Neural progenitor cell (in vitro differentiated cells): ENCODE measurements at regions not wholly inside any gene's neighbourhood (a gene's known extent, or its start where the extent isn't known, plus 50 kb on each side); places are given as distances from the start of the nearest gene placed in this dataset.

Experiments
- DNase-seq: peaks from one replicate; pipeline ENCODE4 v3.0.0-alpha.2; 2016; ENCODE audit warnings: low spot score
- H2AFZ ChIP-seq: fragments of 200-600 bp; sonication (generic); replicated peaks from 2 replicates; pipeline ENCODE4 v1.6.1; 2016; ENCODE audit warnings: antibody characterized with exemption
- H3F3A ChIP-seq: fragments of 200-600 bp; sonication (generic); 2 replicates; pipeline ENCODE4 v1.6.1; 2016; ENCODE audit warnings: antibody characterized with exemption, low read depth
- H3K27ac ChIP-seq: fragments of 200-600 bp; sonication (generic); 2 replicates; pipeline ENCODE4 v1.5.1; 2016; ENCODE audit warnings: mild to moderate bottlenecking
- H3K27me3 ChIP-seq: fragments of 200-600 bp; sonication (generic); 2 replicates; pipeline ENCODE4 v1.6.1; 2016; ENCODE audit warnings: mild to moderate bottlenecking, moderate library complexity
- H3K36me3 ChIP-seq: fragments of 200-600 bp; sonication (generic); 2 replicates; pipeline ENCODE4 v1.5.1; 2016
- H3K4me1 ChIP-seq: fragments of 200-600 bp; sonication (generic); 2 replicates; pipeline ENCODE4 v1.6.1; 2016; ENCODE audit warnings: mixed run types
- H3K4me2 ChIP-seq: fragments of 200-600 bp; sonication (generic); 2 replicates; pipeline ENCODE4 v1.6.1; 2016
- H3K4me3 ChIP-seq: fragments of 200-600 bp; sonication (generic); 2 replicates; pipeline ENCODE4 v1.5.1; 2016
- H3K79me2 ChIP-seq: fragments of 200-600 bp; sonication (generic); 2 replicates; pipeline ENCODE4 v1.6.1; 2016; ENCODE audit warnings: low read depth
- H3K9ac ChIP-seq: fragments of 200-600 bp; sonication (generic); 2 replicates; pipeline ENCODE4 v1.6.1; 2016
- H3K9me3 ChIP-seq: fragments of 200-600 bp; sonication (generic); 2 replicates; pipeline ENCODE4 v1.5.1; 2016; ENCODE audit warnings: low read depth
- H4K20me1 ChIP-seq: fragments of 200-600 bp; sonication (generic); 2 replicates; pipeline ENCODE4 v1.6.1; 2016; ENCODE audit warnings: low read depth
- H3K27ac Mint-ChIP-seq: 3 replicates; pipeline ENCODE4 v1.8.0; 2021; ENCODE audit warnings: mixed read lengths
- H3K27me3 Mint-ChIP-seq: 2 replicates; pipeline ENCODE4 v1.8.0; 2022; ENCODE audit warnings: low read depth, mild to moderate bottlenecking, inconsistent platforms, moderate library complexity, mixed read lengths; ENCODE audit not compliant: insufficient read depth
- H3K36me3 Mint-ChIP-seq: 3 replicates; pipeline ENCODE4 v1.8.0; 2021; ENCODE audit warnings: mixed read lengths
- H3K4me1 Mint-ChIP-seq: 3 replicates; pipeline ENCODE4 v1.8.0; 2021; ENCODE audit warnings: mixed read lengths
- H3K4me3 Mint-ChIP-seq: 3 replicates; pipeline ENCODE4 v1.8.0; 2021; ENCODE audit warnings: mild to moderate bottlenecking, moderate library complexity, mixed read lengths
- H3K9me3 Mint-ChIP-seq: 3 replicates; pipeline ENCODE4 v1.8.0; 2020; ENCODE audit warnings: mixed read lengths
- CTCF ChIP-seq: fragments of 200-600 bp; sonication (generic); IDR thresholded peaks from 2 replicates; pipeline ENCODE4 v1.5.1; 2017; ENCODE audit warnings: antibody characterized with exemption, mild to moderate bottlenecking
- EZH2 ChIP-seq: fragments of 200-600 bp; sonication (generic); IDR thresholded peaks from 2 replicates; pipeline ENCODE4 v1.6.1; 2017; ENCODE audit warnings: antibody characterized with exemption, mild to moderate bottlenecking, moderate library complexity
- EZH2phosphoT487 ChIP-seq: fragments of 200-600 bp; sonication (generic); IDR thresholded peaks from 2 replicates; pipeline ENCODE4 v1.6.1; 2017; ENCODE audit warnings: antibody characterized with exemption

- no peaks in the 10 kb centered on the region for H3K79me2 ChIP-seq
Measured at GRCh38 chr21:35171385-35171784, 122.3 kb upstream of the RUNX1 start.

GRCh38 chr21:35170818-35171217, 121.7 kb upstream of the RUNX1 start:
- Histone ChIP-seq H3K27ac (no peak overlapping the region), H3K4me3 (no peak overlapping the region), H3K4me2 (no peak overlapping the region), H3K79me2 (no peaks in the 10 kb centered on the region), H3K27me3 (no peaks in the 10 kb centered on the region), H3K36me3 (no peaks in the 10 kb centered on the region), H4K20me1 (no peaks in the 10 kb centered on the region), H3K9ac (no peak overlapping the region), H3K4me1 (peaks cover 6% of the 10 kb centered on the region), H2AFZ (no peak overlapping the region), H3K9me3 (no peaks in the 10 kb centered on the region), H3F3A (no peaks in the 10 kb centered on the region)
- H3K27ac Mint-ChIP-seq = no peak overlapping the region
- H3K9me3 Mint-ChIP-seq = no peaks in the 10 kb centered on the region
- H3K27me3 Mint-ChIP-seq = peaks cover 3% of the 10 kb centered on the region
- DNase-seq = no peak
- H3K4me1 Mint-ChIP-seq = peaks cover 8% of the 10 kb centered on the region
- no peak overlapping the region for H3K4me3 Mint-ChIP-seq
- H3K36me3 Mint-ChIP-seq = no peaks in the 10 kb centered on the region
- TF ChIP-seq EZH2 (no peak), EZH2phosphoT487 (no peak)

More at GRCh38 chr21:35171385-35171784, 122.3 kb upstream of the RUNX1 start:
- Histone ChIP-seq H4K20me1 (no peaks in the 10 kb centered on the region), H2AFZ (no peak overlapping the region), H3K36me3 (no peaks in the 10 kb centered on the region), H3K9me3 (no peaks in the 10 kb centered on the region), H3K4me1 (peaks cover 6% of the 10 kb centered on the region), H3K4me3 (no peak overlapping the region), H3F3A (no peaks in the 10 kb centered on the region), H3K27ac (no peak overlapping the region), H3K9ac (no peak overlapping the region), H3K4me2 (no peak overlapping the region), H3K27me3 (no peaks in the 10 kb centered on the region)
- no peak for DNase-seq
- TF ChIP-seq CTCF (no peak), EZH2phosphoT487 (no peak), EZH2 (no peak)
- Mint-ChIP-seq H3K9me3 (no peaks in the 10 kb centered on the region), H3K36me3 (no peaks in the 10 kb centered on the region), H3K27ac (no peak overlapping the region), H3K27me3 (peaks cover 3% of the 10 kb centered on the region), H3K4me3 (no peak overlapping the region), H3K4me1 (peaks cover 8% of the 10 kb centered on the region)

GRCh38 chr21:35170244-35170643, 121.1 kb upstream of the RUNX1 start:
- H3K27ac ChIP-seq = no peak overlapping the region
- Mint-ChIP-seq H3K27me3 (peaks cover 6% of the 10 kb centered on the region), H3K36me3 (no peaks in the 10 kb centered on the region), H3K4me3 (no peak overlapping the region), H3K9me3 (no peaks in the 10 kb centered on the region), H3K4me1 (peaks cover 8% of the 10 kb centered on the region), H3K27ac (no peak overlapping the region)
- no peaks in the 10 kb centered on the region for H3K79me2 ChIP-seq
- no peaks in the 10 kb centered on the region for H3K27me3 ChIP-seq
- H4K20me1 ChIP-seq = no peaks in the 10 kb centered on the region
- H2AFZ ChIP-seq = no peak overlapping the region
- H3F3A ChIP-seq = no peaks in the 10 kb centered on the region
- H3K9ac ChIP-seq = no peak overlapping the region
- no peak overlapping the region for H3K4me2 ChIP-seq
- H3K9me3 ChIP-seq = no peaks in the 10 kb centered on the region
- TF ChIP-seq EZH2 = no peak
- TF ChIP-seq CTCF = no peak
- TF ChIP-seq EZH2phosphoT487 = no peak
- no peak overlapping the region for H3K4me3 ChIP-seq
- no peak for DNase-seq
- H3K36me3 ChIP-seq = no peaks in the 10 kb centered on the region
- H3K4me1 ChIP-seq = peaks cover 6% of the 10 kb centered on the region

GRCh38 chr21:35169574-35169973, 120.5 kb upstream of the RUNX1 start:
- no peaks in the 10 kb centered on the region for H3F3A ChIP-seq
- H3K4me1 ChIP-seq = peaks cover 6% of the 10 kb centered on the region
- H3K4me3 ChIP-seq = no peak overlapping the region
- Mint-ChIP-seq H3K27me3 (peaks cover 7% of the 10 kb centered on the region), H3K4me1 (peaks cover 8% of the 10 kb centered on the region), H3K36me3 (no peaks in the 10 kb centered on the region), H3K4me3 (no peak overlapping the region), H3K27ac (no peak overlapping the region), H3K9me3 (no peaks in the 10 kb centered on the region)
- H3K27me3 ChIP-seq = no peaks in the 10 kb centered on the region
- H3K36me3 ChIP-seq = no peaks in the 10 kb centered on the region
- no peak overlapping the region for H3K9ac ChIP-seq
- TF ChIP-seq EZH2 (no peak), CTCF (no peak), EZH2phosphoT487 (no peak)
- H3K9me3 ChIP-seq = no peaks in the 10 kb centered on the region
- H3K79me2 ChIP-seq = no peaks in the 10 kb centered on the region
- no peak overlapping the region for H2AFZ ChIP-seq
- H3K27ac ChIP-seq = no peak overlapping the region
- H4K20me1 ChIP-seq = no peaks in the 10 kb centered on the region
- DNase-seq = no peak
- no peak overlapping the region for H3K4me2 ChIP-seq
